ENCODE measurements at regions not wholly inside any gene's neighbourhood (a gene's known extent, or its start where the extent isn't known, plus 50 kb on each side); places are given as distances from the start of the nearest gene placed in this dataset.
"Not testable (repeated sequence)": the region's sequence is repeated elsewhere in the genome, so short reads cannot be mapped to it uniquely, and the experiment has no call there.

- Histone ChIP-seq H3K4me3 (ENCODE audit: low read length) (no peak overlapping the region), H3K27ac (ENCODE audit: low read length) (no peak overlapping the region)
- no CpG with 5 or more reads among the region's 5 CpGs for WGBS (ENCODE audit: insufficient coverage)
Measured at GRCh38 chr7:4468320-4469102, 213.6 kb upstream of the FOXK1 start.

DNA sequence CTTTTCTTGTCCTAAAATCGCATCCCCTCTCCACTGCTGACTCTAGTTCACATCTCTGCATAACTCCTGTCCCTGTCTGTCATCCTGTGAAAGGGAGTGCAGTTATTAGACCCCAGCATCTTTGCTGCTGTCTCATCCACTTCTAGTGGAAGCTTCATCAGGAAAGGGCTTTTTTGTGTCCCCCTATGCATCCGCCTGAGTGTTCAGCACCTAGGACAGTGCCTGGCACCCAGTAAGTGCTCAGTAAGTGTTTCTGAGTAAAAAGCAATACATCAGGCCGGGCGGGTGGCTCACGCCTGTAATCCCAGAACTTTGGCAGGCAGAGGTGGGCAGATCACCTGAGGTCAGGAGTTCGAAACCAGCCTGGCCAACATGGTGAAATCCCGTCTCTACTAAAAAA lies 211.8 kb upstream of the FOXK1 start:
- no peaks in the 10 kb centered on the region for H3K9me3 ChIP-seq (replicated peaks; ENCODE audit: control insufficient read depth, low read depth, low read length)
- H3K4me1 ChIP-seq (ENCODE audit: control insufficient read depth, insufficient read depth, low read length) = no peaks in the 10 kb centered on the region
- no peak overlapping the region for H3K4me3 ChIP-seq (ENCODE audit: low read length)
- 42% methylated on average over 5 of the region's 7 CpGs for WGBS (ENCODE audit: insufficient coverage)
- H3K27ac ChIP-seq (ENCODE audit: low read length) = no peak overlapping the region
- H3K27me3 ChIP-seq (ENCODE audit: control insufficient read depth, insufficient read depth, low read length) = peaks cover 2% of the 10 kb centered on the region
- DNase-seq = peak; percentile 54
- no peaks in the 10 kb centered on the region for H3K36me3 ChIP-seq (ENCODE audit: control insufficient read depth, insufficient read depth, low read length)

More at GRCh38 chr7:4468320-4469102, 213.6 kb upstream of the FOXK1 start:
- no peak for DNase-seq
- H3K9me3 ChIP-seq (replicated peaks; ENCODE audit: control insufficient read depth, low read depth, low read length) = peaks cover 3% of the 10 kb centered on the region
- H3K36me3 ChIP-seq (ENCODE audit: control insufficient read depth, insufficient read depth, low read length) = no peaks in the 10 kb centered on the region
- no peaks in the 10 kb centered on the region for H3K4me1 ChIP-seq (ENCODE audit: control insufficient read depth, insufficient read depth, low read length)
- peaks cover 2% of the 10 kb centered on the region for H3K27me3 ChIP-seq (ENCODE audit: control insufficient read depth, insufficient read depth, low read length)

GRCh38 chr7:4472728-4473127 lies 209.4 kb upstream of the FOXK1 start:
- H3K36me3 ChIP-seq (ENCODE audit: control insufficient read depth, insufficient read depth, low read length) = no peaks in the 10 kb centered on the region
- H3K9me3 ChIP-seq (replicated peaks; ENCODE audit: control insufficient read depth, low read depth, low read length) = no peaks in the 10 kb centered on the region
- no peak overlapping the region for H3K27ac ChIP-seq (ENCODE audit: low read length)
- no peak overlapping the region for H3K4me3 ChIP-seq (ENCODE audit: low read length)
- peak; percentile 25 for DNase-seq
- H3K4me1 ChIP-seq (ENCODE audit: control insufficient read depth, insufficient read depth, low read length) = no peaks in the 10 kb centered on the region
- peaks cover 2% of the 10 kb centered on the region for H3K27me3 ChIP-seq (ENCODE audit: control insufficient read depth, insufficient read depth, low read length)
- WGBS (ENCODE audit: insufficient coverage) = 17% methylated on average over 12 of the region's 12 CpGs

DNA sequence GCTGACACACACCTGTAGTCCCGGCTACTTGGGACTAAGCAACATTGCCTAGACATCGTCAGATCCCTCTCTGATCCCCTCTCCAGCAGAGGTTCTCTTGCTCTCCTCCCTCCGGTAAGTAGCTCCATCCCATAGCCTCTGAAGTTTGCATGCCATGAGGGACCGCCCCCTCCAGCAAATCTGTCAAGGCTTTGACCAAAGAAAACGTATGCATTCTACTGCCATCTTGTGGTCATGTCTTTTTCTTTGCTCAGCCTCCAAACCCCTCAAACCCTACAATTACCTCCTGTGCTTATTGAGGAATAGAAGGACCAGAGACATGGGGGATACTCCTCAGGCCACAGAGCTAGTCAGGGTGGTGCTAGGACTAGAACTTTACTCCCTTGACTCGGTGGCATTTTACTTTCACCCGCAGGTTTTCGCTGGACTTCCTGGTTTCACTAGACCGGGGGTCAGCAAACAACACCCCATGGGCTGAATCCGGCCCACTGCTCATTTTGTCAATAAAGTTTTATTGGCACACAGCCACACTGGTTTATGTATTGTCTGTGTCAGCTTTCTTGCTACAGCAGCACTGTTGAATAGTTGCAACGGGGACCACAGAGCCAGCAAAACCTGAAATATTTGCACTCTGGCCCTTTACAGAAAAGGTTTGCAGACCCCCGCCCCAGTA lies 202.6 kb upstream of the FOXK1 start:
- H3K27ac ChIP-seq (ENCODE audit: low read length) = no peak overlapping the region
- 60% methylated on average over 10 of the region's 12 CpGs for WGBS (ENCODE audit: insufficient coverage)

GRCh38 chr7:4480131-4480530 lies 202.0 kb upstream of the FOXK1 start:
- not testable (repeated sequence) for H3K4me1 ChIP-seq (ENCODE audit: control insufficient read depth, insufficient read depth, low read length); H3K4me3 ChIP-seq (ENCODE audit: low read length); H3K27ac ChIP-seq (ENCODE audit: low read length); H3K36me3 ChIP-seq (ENCODE audit: control insufficient read depth, insufficient read depth, low read length); H3K27me3 ChIP-seq (ENCODE audit: control insufficient read depth, insufficient read depth, low read length); DNase-seq
- WGBS (ENCODE audit: insufficient coverage) = 97% methylated on average over 8 of the region's 11 CpGs
- H3K9me3 ChIP-seq (replicated peaks; ENCODE audit: control insufficient read depth, low read depth, low read length) = peaks cover 12% of the 10 kb centered on the region

More for the DNA sequence above, 202.6 kb upstream of the FOXK1 start:
- H3K9me3 ChIP-seq (replicated peaks; ENCODE audit: control insufficient read depth, low read depth, low read length) = peaks cover 12% of the 10 kb centered on the region
- no peaks in the 10 kb centered on the region for H3K36me3 ChIP-seq (ENCODE audit: control insufficient read depth, insufficient read depth, low read length)
- H3K4me1 ChIP-seq (ENCODE audit: control insufficient read depth, insufficient read depth, low read length) = no peaks in the 10 kb centered on the region
- H3K4me3 ChIP-seq (ENCODE audit: low read length) = no peak overlapping the region
- H3K27me3 ChIP-seq (ENCODE audit: control insufficient read depth, insufficient read depth, low read length) = no peaks in the 10 kb centered on the region
- peak; percentile 46 for DNase-seq

- H3K4me1 ChIP-seq (ENCODE audit: control insufficient read depth, insufficient read depth, low read length) = no peaks in the 10 kb centered on the region
- peaks cover 12% of the 10 kb centered on the region for H3K9me3 ChIP-seq (replicated peaks; ENCODE audit: control insufficient read depth, low read depth, low read length)
- H3K4me3 ChIP-seq (ENCODE audit: low read length) = no peak overlapping the region
- H3K27ac ChIP-seq (ENCODE audit: low read length) = no peak overlapping the region
- H3K36me3 ChIP-seq (ENCODE audit: control insufficient read depth, insufficient read depth, low read length) = no peaks in the 10 kb centered on the region
- DNase-seq = no peak
- no peaks in the 10 kb centered on the region for H3K27me3 ChIP-seq (ENCODE audit: control insufficient read depth, insufficient read depth, low read length)
- no CpG with 5 or more reads among the region's 1 CpG for WGBS (ENCODE audit: insufficient coverage)
Measured at GRCh38 chr7:4483851-4484250, 198.2 kb upstream of the FOXK1 start.

DNA sequence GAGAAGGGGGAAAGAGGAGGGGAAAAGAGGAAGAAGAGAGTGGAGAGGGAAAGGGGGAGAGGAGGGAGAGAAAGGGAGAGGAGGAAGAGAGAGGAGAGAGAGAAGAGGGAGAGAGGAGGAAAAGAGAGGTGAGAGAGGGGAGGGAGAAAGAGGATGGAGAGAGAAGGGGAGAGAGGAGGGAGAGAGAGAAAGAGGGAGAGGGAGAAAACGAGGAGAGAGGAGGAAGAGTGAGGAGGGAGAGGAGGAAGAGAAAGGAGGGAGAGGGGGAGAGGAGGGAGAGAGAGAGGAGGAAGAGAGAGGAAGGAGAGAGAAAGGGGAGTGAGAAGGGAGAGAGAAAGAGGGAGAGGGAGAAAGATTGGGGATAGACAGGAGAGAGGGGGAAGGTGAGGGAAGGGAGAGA lies 197.6 kb upstream of the FOXK1 start:
- H3K27ac ChIP-seq (ENCODE audit: low read length) = no peak overlapping the region
- H3K4me3 ChIP-seq (ENCODE audit: low read length) = no peak overlapping the region
- WGBS (ENCODE audit: insufficient coverage) = 30% methylated on average over 1 of the region's 1 CpG
- no peaks in the 10 kb centered on the region for H3K27me3 ChIP-seq (ENCODE audit: control insufficient read depth, insufficient read depth, low read length)
- H3K36me3 ChIP-seq (ENCODE audit: control insufficient read depth, insufficient read depth, low read length) = no peaks in the 10 kb centered on the region
- H3K4me1 ChIP-seq (ENCODE audit: control insufficient read depth, insufficient read depth, low read length) = no peaks in the 10 kb centered on the region
- no peak for DNase-seq
- peaks cover 8% of the 10 kb centered on the region for H3K9me3 ChIP-seq (replicated peaks; ENCODE audit: control insufficient read depth, low read depth, low read length)

- H3K9me3 ChIP-seq (replicated peaks; ENCODE audit: control insufficient read depth, low read depth, low read length) = peaks cover 8% of the 10 kb centered on the region
- no peak overlapping the region for H3K27ac ChIP-seq (ENCODE audit: low read length)
- no peaks in the 10 kb centered on the region for H3K27me3 ChIP-seq (ENCODE audit: control insufficient read depth, insufficient read depth, low read length)
- H3K36me3 ChIP-seq (ENCODE audit: control insufficient read depth, insufficient read depth, low read length) = no peaks in the 10 kb centered on the region
- H3K4me1 ChIP-seq (ENCODE audit: control insufficient read depth, insufficient read depth, low read length) = no peaks in the 10 kb centered on the region
- H3K4me3 ChIP-seq (ENCODE audit: low read length) = no peak overlapping the region
- no CpG with 5 or more reads among the region's 4 CpGs for WGBS (ENCODE audit: insufficient coverage)
- no peak for DNase-seq
Measured at GRCh38 chr7:4486907-4487306, 195.2 kb upstream of the FOXK1 start.

DNA sequence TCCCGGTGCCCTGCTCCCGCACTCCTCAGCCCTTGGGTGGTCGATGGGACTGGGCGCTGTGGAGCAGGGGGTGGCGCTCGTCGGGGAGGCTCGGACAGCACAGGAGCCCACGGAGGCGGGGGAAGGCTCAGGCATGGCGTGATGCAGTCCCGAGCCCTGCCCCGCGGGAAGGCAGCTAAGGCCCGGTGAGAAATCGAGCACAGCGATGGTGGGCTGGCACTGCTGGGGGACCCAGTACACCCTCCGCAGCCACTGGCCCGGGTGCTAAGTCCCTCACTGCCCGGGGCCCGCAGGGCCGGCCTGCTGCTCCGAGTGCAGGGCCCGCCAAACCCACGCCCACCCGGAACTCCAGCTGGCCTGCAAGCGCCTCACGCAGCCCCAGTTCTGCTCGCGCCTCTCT lies 185.2 kb upstream of the FOXK1 start:
- not testable (repeated sequence) for DNase-seq; H3K27ac ChIP-seq (ENCODE audit: low read length); H3K4me1 ChIP-seq (ENCODE audit: control insufficient read depth, insufficient read depth, low read length); H3K27me3 ChIP-seq (ENCODE audit: control insufficient read depth, insufficient read depth, low read length); H3K9me3 ChIP-seq (replicated peaks; ENCODE audit: control insufficient read depth, low read depth, low read length); H3K4me3 ChIP-seq (ENCODE audit: low read length); H3K36me3 ChIP-seq (ENCODE audit: control insufficient read depth, insufficient read depth, low read length)
- WGBS (ENCODE audit: insufficient coverage) = 87% methylated on average over 23 of the region's 30 CpGs

- Histone ChIP-seq H3K36me3 (ENCODE audit: control insufficient read depth, insufficient read depth, low read length) (no peaks in the 10 kb centered on the region), H3K4me3 (ENCODE audit: low read length) (no peak overlapping the region), H3K4me1 (ENCODE audit: control insufficient read depth, insufficient read depth, low read length) (no peaks in the 10 kb centered on the region), H3K27me3 (ENCODE audit: control insufficient read depth, insufficient read depth, low read length) (no peaks in the 10 kb centered on the region), H3K9me3 (replicated peaks; ENCODE audit: control insufficient read depth, low read depth, low read length) (peaks cover 2% of the 10 kb centered on the region), H3K27ac (ENCODE audit: low read length) (no peak overlapping the region)
- no peak for DNase-seq
- 89% methylated on average over 3 of the region's 10 CpGs for WGBS (ENCODE audit: insufficient coverage)
Measured at GRCh38 chr7:4500812-4501211, 181.3 kb upstream of the FOXK1 start.

Measured in muscle of leg (tissue), 3 donors.